Activated CD4-positive, alpha-beta T cell treated with anti-CD3 and anti-CD28 coated beads for 48 hours (primary cell): ENCODE measurements at regions not wholly inside any gene's neighbourhood (a gene's known extent, or its start where the extent isn't known, plus 50 kb on each side); places are given as distances from the start of the nearest gene placed in this dataset.

Experiments
- DNase-seq: peaks from one replicate; pipeline ENCODE4 v3.0.0-alpha.2; 2020

GRCh38 chr17:77809814-77810213, 148.7 kb upstream of the TNRC6C start:
- no peak for DNase-seq

DNA sequence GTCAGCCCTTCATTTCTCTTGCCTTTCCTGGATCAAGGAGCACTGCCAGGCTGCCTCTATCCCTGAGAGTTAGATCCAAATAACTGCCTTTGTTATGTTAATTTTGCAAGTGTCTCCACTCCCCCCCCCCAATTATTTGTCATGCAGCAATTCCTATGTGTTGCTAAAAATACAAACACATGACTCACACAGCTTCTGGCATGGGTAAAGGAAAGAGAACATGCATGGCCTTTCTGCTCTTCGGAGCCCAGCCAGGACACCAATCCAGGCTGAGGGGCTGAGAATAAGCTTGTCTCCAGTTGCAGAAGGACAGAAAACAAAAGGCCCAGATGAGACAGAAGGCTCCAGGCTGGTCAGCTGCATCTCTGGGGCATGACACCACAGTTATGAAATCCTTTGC, 148.0 kb upstream of the TNRC6C start:
- no peak for DNase-seq

- no peak for DNase-seq
Observed at GRCh38 chr17:77811521-77811920, 147.0 kb upstream of the TNRC6C start.

DNA sequence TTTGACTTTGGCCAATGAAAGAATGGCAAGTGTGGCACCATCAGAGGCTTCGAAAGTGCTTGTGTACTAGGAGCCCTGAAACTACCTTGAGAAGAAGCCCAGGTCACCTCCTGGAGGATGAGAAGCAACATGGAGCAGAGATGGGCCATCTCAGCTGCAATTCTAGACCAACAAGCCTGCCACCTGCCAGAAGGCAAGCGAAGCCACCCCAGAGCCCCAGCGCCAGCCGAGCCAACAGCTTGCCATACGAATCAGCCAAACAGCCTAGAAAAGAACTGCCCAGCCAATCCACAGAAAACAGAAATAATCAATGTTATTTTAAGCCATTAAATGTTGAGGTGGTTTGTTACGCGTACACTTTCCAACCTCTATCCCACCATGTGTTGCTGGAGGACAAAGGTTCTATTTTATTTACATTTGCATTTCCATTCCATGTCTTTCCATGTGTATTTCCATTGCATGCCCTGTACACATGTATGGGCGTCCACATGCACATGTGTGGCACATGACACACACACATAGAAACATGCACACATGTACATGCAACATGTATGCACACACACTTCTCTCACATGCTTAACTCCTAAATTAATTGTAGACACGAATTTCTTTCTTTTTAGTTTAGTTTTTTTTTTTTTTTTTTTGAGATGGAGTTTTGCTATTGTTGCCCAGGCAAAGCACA, 144.3 kb upstream of the TNRC6C start:
- DNase-seq = no peak

DNA sequence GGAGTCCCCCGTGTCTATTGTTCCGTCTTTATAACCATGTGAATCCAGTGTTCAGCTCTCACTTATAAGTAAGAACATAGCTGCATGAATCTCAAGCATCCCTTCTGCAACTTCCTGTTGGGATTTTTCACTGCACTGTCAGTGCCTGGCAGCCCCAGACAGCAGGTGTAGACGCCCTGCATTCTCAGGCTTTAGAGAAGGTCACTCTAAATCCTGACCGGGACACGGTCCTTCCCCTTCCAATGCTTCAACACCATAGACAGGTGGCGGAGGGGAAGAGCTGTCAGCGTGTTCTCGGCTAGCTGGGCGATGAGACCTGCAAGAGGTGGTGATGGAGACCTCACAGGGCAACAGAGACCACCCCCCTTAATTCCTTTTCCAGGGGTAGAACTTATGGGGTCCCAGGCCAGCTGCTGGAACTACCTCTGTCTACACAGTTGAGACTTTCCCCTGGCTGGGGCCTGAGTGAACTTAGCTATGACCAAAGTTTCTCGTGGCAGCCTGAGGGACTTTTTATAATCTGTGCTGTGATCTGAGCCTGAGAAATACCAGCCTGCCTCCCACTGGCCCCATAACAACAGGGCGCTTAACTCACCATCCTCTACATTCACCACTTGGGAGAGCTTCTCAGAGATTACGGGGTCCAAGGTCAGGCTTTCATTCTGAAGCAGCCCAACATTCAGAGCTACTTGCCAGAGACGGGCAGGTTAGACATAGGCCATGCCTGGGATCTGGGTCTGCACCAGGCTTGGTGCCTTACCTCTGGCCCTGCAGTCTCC, 143.2 kb upstream of the TNRC6C start:
- DNase-seq = no peak

- DNase-seq = no peak
Observed at GRCh38 chr17:77817953-77818352, 140.6 kb upstream of the TNRC6C start.

- DNase-seq = no peak
Observed at GRCh38 chr17:77819497-77819896, 139.0 kb upstream of the TNRC6C start.

DNA sequence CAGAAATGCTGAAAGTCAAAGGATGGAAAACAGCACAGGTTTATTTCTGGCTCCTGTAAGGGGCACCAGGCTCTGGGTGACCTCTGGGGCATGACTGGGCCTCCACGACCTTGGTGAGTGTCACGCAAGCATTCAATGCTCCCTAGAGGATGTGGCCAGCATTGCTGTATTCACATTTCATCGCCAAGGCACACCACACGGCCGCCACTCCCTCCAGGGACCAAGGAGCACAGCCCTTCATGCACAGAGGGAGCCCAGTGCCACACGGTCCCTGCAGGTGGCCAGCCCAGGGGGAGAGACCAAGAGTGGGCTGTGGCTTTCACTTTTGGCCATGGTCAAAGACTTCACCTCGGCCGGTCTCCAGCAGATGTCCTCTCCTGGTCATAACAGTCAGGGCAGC, 137.4 kb upstream of the TNRC6C start:
- no peak for DNase-seq

DNA sequence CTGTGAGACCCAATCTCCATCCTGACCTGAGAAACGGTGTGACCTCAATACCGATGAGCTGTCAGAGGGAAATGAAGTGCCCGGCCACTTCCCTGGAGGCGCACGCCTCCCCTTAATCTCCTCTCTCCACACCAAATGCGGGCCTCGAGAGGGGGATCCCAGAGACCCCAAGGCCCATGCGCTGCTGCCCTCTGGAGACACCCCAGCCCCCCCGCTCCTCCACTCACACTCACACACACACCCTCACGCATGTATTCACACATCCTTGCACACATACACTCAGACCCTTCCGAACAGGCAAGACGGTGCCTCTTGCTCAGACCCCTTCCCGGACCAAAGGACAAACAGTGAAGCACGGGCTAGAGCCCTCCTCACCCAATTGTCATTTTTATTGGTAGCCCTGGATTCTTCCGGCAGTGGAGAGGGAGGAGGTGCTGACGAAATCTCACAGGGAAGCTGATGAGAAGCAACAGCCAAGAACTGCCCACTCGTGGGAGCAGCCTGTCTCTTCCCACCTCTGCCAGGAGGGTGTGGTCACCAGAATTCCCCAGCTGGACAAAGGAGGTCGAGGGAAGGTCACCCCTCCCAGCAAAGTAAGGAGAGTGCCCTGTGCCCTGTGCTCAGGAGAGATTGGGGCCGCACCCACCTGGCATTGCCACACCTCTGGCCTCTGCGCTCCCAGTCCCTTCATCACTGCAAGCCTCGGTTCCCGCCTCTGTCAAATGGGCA, 136.0 kb upstream of the TNRC6C start:
- DNase-seq = no peak

GRCh38 chr17:77824102-77824779, 134.3 kb upstream of the TNRC6C start:
- no peak for DNase-seq

GRCh38 chr17:77824780-77825280, 133.7 kb upstream of the TNRC6C start:
- no peak for DNase-seq

DNA sequence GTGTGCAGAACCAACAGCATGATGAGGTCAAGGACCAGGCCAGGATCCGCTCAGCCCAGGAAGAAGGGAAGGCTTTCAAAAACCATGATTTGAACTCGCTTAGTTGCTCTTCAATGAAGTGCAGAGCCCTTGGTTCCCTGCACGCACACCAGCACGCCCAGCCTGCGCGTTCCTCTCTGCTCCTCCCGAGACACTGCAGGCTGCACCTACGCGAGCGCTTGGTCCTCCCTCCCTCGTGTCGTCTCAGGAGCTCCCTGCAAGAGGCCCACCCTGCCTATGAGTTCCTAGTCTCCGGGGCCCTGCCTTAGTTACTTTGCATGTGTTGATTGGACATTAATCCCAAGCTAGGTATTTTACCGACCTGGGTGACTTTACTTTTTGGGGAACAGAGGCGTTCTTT, 132.9 kb upstream of the TNRC6C start:
- DNase-seq = no peak

GRCh38 chr17:77826132-77826873, 132.2 kb upstream of the TNRC6C start:
- DNase-seq = no peak

- DNase-seq = no peak
Observed at GRCh38 chr17:77827039-77827438, 131.5 kb upstream of the TNRC6C start.

DNA sequence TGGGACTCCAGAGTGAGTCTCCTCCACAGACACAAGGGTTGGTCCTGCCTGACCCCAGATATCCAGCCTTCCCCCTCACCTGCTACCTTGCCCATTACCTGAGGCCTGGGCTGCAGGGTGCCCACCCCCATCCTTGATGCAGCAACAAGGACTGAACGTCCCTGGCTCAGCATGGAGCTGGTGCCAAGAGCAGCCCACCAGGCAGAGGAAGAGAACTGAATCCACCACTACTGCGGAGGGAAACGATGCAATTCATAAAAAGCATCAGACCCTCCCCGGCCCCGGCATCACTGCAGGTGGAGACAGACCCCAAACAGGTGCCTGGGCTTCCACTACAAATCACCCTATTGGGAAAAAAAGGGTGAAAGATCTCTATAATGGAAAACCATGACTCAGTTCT, 131.0 kb upstream of the TNRC6C start:
- DNase-seq = no peak

DNA sequence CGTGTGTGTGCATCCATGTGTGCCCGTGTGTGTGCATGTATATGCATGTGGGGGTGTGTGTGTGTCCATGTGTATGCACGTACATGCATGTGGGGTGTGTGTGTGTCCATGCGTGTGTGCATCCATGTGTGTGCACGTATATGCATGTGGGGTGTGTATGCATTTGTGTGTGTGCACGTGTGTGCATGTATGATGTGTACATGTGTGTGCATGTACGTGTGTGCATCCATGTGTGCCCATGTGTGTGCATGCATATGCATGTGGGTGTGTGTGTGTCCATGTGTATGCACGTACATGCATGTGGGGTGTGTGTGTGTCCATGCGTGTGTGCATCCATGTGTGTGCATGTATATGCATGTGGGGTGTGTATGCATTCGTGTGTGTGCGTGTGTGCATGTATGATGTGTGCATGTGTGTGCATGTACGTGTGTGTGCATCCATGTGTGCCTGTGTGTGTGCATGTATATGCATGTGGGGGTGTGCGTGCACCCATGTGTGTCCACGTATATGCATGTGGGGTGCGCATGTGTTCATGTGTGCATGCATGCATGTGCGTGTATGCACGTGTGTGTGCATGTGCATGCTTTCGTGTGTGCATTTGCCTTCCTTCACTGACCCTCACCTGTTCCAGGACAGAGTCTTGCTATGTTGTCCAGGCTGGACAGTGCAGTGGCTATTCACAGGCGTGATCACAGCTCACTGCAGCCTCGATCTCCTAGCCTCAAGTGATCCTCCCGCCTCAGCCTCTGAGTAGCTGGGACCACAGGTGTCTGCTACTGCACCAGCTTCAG, 129.6 kb upstream of the TNRC6C start:
- DNase-seq = no peak

DNA sequence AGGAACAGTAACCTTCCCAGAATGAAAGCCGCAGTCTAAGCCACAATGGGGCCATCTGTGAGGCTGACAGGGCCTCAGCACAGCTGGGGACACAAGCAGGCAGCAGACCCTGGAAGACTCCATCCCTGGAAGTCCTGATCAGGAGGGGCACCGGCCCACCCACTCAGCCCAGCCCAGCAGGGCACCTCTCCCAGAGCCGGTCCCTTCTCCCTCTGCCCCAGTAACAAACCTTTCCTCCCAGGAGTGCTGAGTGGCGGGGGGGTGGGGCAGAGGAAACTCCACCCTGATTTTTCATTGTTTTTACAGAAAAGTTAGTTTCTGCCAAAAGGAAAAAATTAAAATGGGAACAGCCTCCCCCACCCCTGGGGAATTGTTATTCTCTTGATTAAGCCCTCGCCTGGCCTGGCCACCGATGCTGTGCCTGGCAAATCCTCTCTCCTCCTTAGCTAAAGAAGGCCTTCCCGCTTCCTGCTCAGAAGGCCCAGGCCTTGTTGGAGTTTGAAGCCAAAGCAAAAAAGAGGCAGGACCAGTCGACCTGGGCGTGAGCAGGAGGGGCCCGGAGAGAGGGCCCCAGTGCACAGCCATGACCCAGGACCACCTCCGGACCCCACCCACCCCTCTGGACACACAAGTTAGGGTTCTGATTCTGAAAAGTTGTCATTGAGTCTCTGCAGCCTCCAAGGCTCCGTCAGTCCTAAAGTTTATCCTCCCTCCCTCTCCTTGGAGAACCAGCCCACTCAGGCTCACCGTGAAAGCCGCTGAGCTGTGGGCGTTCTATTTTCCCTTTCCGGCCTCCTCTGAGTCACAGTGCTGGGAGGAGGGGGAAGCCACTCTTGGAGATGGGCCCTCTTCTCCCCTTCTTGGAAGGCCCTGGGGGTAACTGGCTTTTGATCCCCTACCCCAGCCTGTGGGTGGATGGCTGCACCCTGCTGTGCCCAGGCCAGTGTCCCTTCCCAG, 128.4 kb upstream of the TNRC6C start:
- no peak for DNase-seq

- DNase-seq = no peak
Observed at GRCh38 chr17:77830816-77831473, 127.6 kb upstream of the TNRC6C start.

GRCh38 chr17:77831474-77832179, 126.9 kb upstream of the TNRC6C start:
- DNase-seq = no peak
